A549 (cell line): ENCODE measurements at regions not wholly inside any gene's neighbourhood (a gene's known extent, or its start where the extent isn't known, plus 50 kb on each side); places are given as distances from the start of the nearest gene placed in this dataset.

Source experiments
- ATAC-seq, 2 experiments: fragments of 200-7000 bp in 1 of 2; fragments of >200 bp in 1 of 2; cut with Nextera tagmentation in 1 of 2; cut with Tn5 transposase in 1 of 2; 3 replicates each; pipeline versions ENCODE4 v1.8.0 to v1.9.1; 2018 to 2020; ENCODE audit warnings: mild to moderate bottlenecking in 1 of 2, moderate library complexity in 1 of 2
- CTCF ChIA-PET: fragments of 300-600 bp; sonication (Branson Sonifier 250); formaldehyde crosslinking; extraction: SDS; loops from one replicate; lab custom pipeline; 2021; ENCODE audit warnings: antibody characterized with exemption, inconsistent platforms; lab: Yijun Ruan, JAX
- POLR2A ChIA-PET: fragments of 350-600 bp; formaldehyde crosslinking; extraction: SDS; loops from one replicate; lab custom pipeline; 2021; ENCODE audit warnings: antibody characterized with exemption, inconsistent platforms; lab: Yijun Ruan, JAX
- DNase-seq, 2 experiments: peaks; one replicate each; pipeline versions ENCODE4 v3.0.0 to v3.0.0-alpha.2; 2011 to 2016; ENCODE audit warnings: low read depth in 1 of 2, low spot score in 1 of 2
- FAIRE-seq: peaks from 2 replicates; lab custom pipeline; 2011; peaks lifted over from hg19 to GRCh38; lab: Jason Lieb, UNC
- H3K27ac ChIP-seq, 2 experiments: fragments of >200 bp; sonication (Bioruptor Twin); formaldehyde crosslinking; 3 replicates each; pipeline ENCODE4 v1.5.1; 2016 to 2017
- H3K4me1 ChIP-seq: fragments of >200 bp; sonication (Bioruptor Twin); formaldehyde crosslinking; 3 replicates; pipeline ENCODE4 v1.6.1; 2016
- H3K4me2 ChIP-seq: fragments of >200 bp; sonication (Bioruptor Twin); formaldehyde crosslinking; 3 replicates; pipeline ENCODE4 v1.6.1; 2016
- H3K4me3 ChIP-seq: fragments of >200 bp; sonication (Bioruptor Twin); formaldehyde crosslinking; 3 replicates; pipeline ENCODE4 v1.5.1; 2016
- H3K9me3 ChIP-seq: fragments of >200 bp; sonication (Bioruptor Twin); formaldehyde crosslinking; 3 replicates; pipeline ENCODE4 v1.6.1; 2016
- ATOH8 ChIP-seq: fragments of 250-450 bp; sonication (Bioruptor Pico); IDR thresholded peaks from 2 replicates; pipeline ENCODE4 v1.5.0; 2020; ENCODE audit warnings: low read depth, mild to moderate bottlenecking, moderate library complexity
- BHLHE40 ChIP-seq: IDR thresholded peaks from 2 replicates; pipeline ENCODE4 v1.6.1; 2012; ENCODE audit warnings: low read depth, low read length, inconsistent platforms
- CBX2 ChIP-seq: fragments of 200-600 bp; sonication (generic); IDR thresholded peaks from 2 replicates; pipeline ENCODE4 v1.6.1; 2016; ENCODE audit warnings: low read depth, mild to moderate bottlenecking, borderline replicate concordance
- CBX8 ChIP-seq: fragments of 200-600 bp; sonication (generic); IDR thresholded peaks from 2 replicates; pipeline ENCODE4 v1.6.1; 2016
- CEBPB ChIP-seq, 2 experiments: fragments of >200 bp in 1 of 2; sonication (Bioruptor Twin) in 1 of 2; formaldehyde crosslinking in 1 of 2; IDR thresholded peaks; 2 replicates each; pipeline ENCODE4 v1.6.1; 2012 to 2016
- CHD2 ChIP-seq: fragments of 150-350 bp; IDR thresholded peaks from 2 replicates; pipeline ENCODE4 v1.6.1; 2014; ENCODE audit warnings: low read length; ENCODE audit not compliant: partially characterized antibody
- CTCF ChIP-seq: fragments of >200 bp; sonication (Bioruptor Twin); formaldehyde crosslinking; IDR thresholded peaks from 3 replicates; pipeline ENCODE4 v1.5.1; 2016
- E2F6 ChIP-seq: IDR thresholded peaks from 2 replicates; pipeline ENCODE4 v1.6.1; 2012; ENCODE audit warnings: low read depth, borderline replicate concordance
- FOSB ChIP-seq: fragments of 250-450 bp; sonication (Bioruptor Pico); IDR thresholded peaks from 2 replicates; pipeline ENCODE4 v1.5.0; 2020; ENCODE audit warnings: mild to moderate bottlenecking, moderate library complexity
- HDAC2 ChIP-seq: fragments of 200-600 bp; sonication (generic); IDR thresholded peaks from 2 replicates; pipeline ENCODE4 v1.6.1; 2016
- JUN ChIP-seq, 2 experiments: fragments of >200 bp; sonication (Bioruptor Twin); formaldehyde crosslinking; IDR thresholded peaks; 2 replicates in 1 of 2; 3 replicates in 1 of 2; pipeline ENCODE4 v1.6.1; 2016 to 2017
- JUNB ChIP-seq: fragments of >200 bp; sonication (Bioruptor Twin); formaldehyde crosslinking; IDR thresholded peaks from 2 replicates; pipeline ENCODE4 v1.6.1; 2016
- MAFK ChIP-seq: fragments of 450-650 bp; IDR thresholded peaks from 2 replicates; pipeline ENCODE4 v1.6.1; 2014; ENCODE audit not compliant: partially characterized antibody
- MYC ChIP-seq: IDR thresholded peaks from 2 replicates; pipeline ENCODE4 v1.6.1; 2012; ENCODE audit warnings: mild to moderate bottlenecking, inconsistent platforms, low read length, improper control_type of control experiment, borderline replicate concordance
- PBX3 ChIP-seq: IDR thresholded peaks from 2 replicates; pipeline ENCODE4 v1.6.1; 2012
- RCOR1 ChIP-seq: fragments of 150-350 bp; IDR thresholded peaks from 2 replicates; pipeline ENCODE4 v1.6.1; 2014; ENCODE audit warnings: antibody characterized with exemption, low read length, low read depth
- TFCP2L1 ChIP-seq: fragments of 250-450 bp; sonication (Bioruptor Pico); IDR thresholded peaks from 2 replicates; pipeline ENCODE4 v1.5.0; 2021; ENCODE audit warnings: mild to moderate bottlenecking
- USF2 ChIP-seq: fragments of 450-650 bp; IDR thresholded peaks from 2 replicates; pipeline ENCODE4 v1.6.1; 2014; ENCODE audit warnings: antibody characterized with exemption
- ZNF302 ChIP-seq: fragments of 250-450 bp; sonication (Bioruptor Pico); IDR thresholded peaks from 2 replicates; pipeline ENCODE4 v1.9.0; 2021; ENCODE audit warnings: inconsistent platforms, mild to moderate bottlenecking, moderate library complexity
- WGBS: methylation state at CpG from one replicate; pipeline ENCODE4 v1.1.6; 2017; ENCODE audit errors: missing lambda C conversion rate; 5-methylcytosine and 5-hydroxymethylcytosine counted together

- WGBS = 49% methylated on average over 2 of the region's 2 CpGs
- POLR2A ChIA-PET = no interaction called here
- H3K4me2 ChIP-seq = no peak overlapping the region; the same call in 2 of the 3 replicates
- FAIRE-seq = no peak
- H3K4me3 ChIP-seq = no peak overlapping the region
- TF ChIP-seq RCOR1 = no peak
- TF ChIP-seq HDAC2 = no peak
- no peak for TF ChIP-seq MYC
- no peak for TF ChIP-seq CEBPB (IDR thresholded peaks at IDR 0.05)
- TF ChIP-seq TFCP2L1 (CRISPR knock-in tag) = no peak
- TF ChIP-seq, all 56 proteins: peak for 0
- CTCF ChIA-PET = interaction anchor here (0.5 to 2.5 kb wide), 4 partner anchors 9 to 85 kb away, joined by 3 to 5 read pairs (median 3); no protein-coding TSS in a partner anchor
- H3K9me3 ChIP-seq = no peaks in the 10 kb centered on the region
- H3K4me1 ChIP-seq = peaks cover 42% of the 10 kb centered on the region
- ATAC-seq (no peak), DNase-seq (no peak)
- H3K27ac ChIP-seq = peak overlapping the region; percentile 35 to 71; a peak in 5 of 6 replicates
Observed at GRCh38 chr20:53809728-53810365, 216.2 kb upstream of the ZNF217 start.

- H3K4me3 ChIP-seq = no peak overlapping the region
- WGBS = 74% methylated on average over 2 of the region's 2 CpGs
- ChIA-PET POLR2A (no interaction called here), CTCF (interaction anchor here (0.9 to 2.5 kb wide), 3 partner anchors 8 to 106 kb away, joined by 4 to 5 read pairs (median 5); no protein-coding TSS in a partner anchor)
- DNase-seq (no peak), FAIRE-seq (no peak), ATAC-seq (no peak)
- H3K27ac ChIP-seq = peak overlapping the region; percentile 35 to 71
- peaks cover 46% of the 10 kb centered on the region for H3K4me1 ChIP-seq
- no peak overlapping the region for H3K4me2 ChIP-seq
- H3K9me3 ChIP-seq = no peaks in the 10 kb centered on the region
- TF ChIP-seq JUNB = no peak
- TF ChIP-seq PBX3 = no peak
- TF ChIP-seq CTCF = no peak
- no peak for TF ChIP-seq E2F6
- TF ChIP-seq FOSB (CRISPR knock-in tag) = no peak
- no peak for TF ChIP-seq CBX8
- no peak for TF ChIP-seq CHD2
- TF ChIP-seq MAFK = no peak
- TF ChIP-seq USF2 = no peak
- no peak for TF ChIP-seq ATOH8 (CRISPR knock-in tag)
- TF ChIP-seq CBX2 = no peak
- TF ChIP-seq JUN (IDR thresholded peaks at IDR 0.05) = no peak
- no peak for TF ChIP-seq BHLHE40
- no peak for TF ChIP-seq ZNF302 (CRISPR knock-in tag)
Observed at GRCh38 chr20:53809217-53809616, 215.6 kb upstream of the ZNF217 start.
